HFFc6 (cell line): ENCODE measurements at regions not wholly inside any gene's neighbourhood (a gene's known extent, or its start where the extent isn't known, plus 50 kb on each side); places are given as distances from the start of the nearest gene placed in this dataset.

Source experiments
- DNase-seq: peaks from one replicate; pipeline ENCODE4 v3.0.0-alpha.2; 2018
- H3K27ac Mint-ChIP-seq: 2 replicates; pipeline ENCODE4 v1.8.0; 2020; ENCODE audit warnings: mild to moderate bottlenecking, mixed read lengths
- H3K27me3 Mint-ChIP-seq: 2 replicates; pipeline ENCODE4 v1.8.0; 2021; ENCODE audit warnings: mild to moderate bottlenecking, moderate library complexity, mixed read lengths; ENCODE audit not compliant: insufficient read depth
- H3K36me3 Mint-ChIP-seq: 2 replicates; pipeline ENCODE4 v1.8.0; 2021; ENCODE audit warnings: low read depth, mixed read lengths
- H3K4me1 Mint-ChIP-seq: 2 replicates; pipeline ENCODE4 v1.8.0; 2020; ENCODE audit warnings: low read depth, mixed read lengths
- H3K4me3 Mint-ChIP-seq: 2 replicates; pipeline ENCODE4 v1.8.0; 2020; ENCODE audit warnings: mild to moderate bottlenecking, moderate library complexity, mixed read lengths
- H3K9me3 Mint-ChIP-seq: 2 replicates; pipeline ENCODE4 v1.8.0; 2020; ENCODE audit warnings: mild to moderate bottlenecking, mixed read lengths
- CTCF ChIP-seq: fragments of 200-600 bp; sonication (generic); IDR thresholded peaks from 2 replicates; pipeline ENCODE4 v1.5.0; 2021; ENCODE audit warnings: antibody characterized with exemption, mild to moderate bottlenecking

- H3K4me1 Mint-ChIP-seq, result no peaks in the 10 kb centered on the region
- DNase-seq, result no peak
- peaks cover 8% of the 10 kb centered on the region for H3K9me3 Mint-ChIP-seq
- H3K4me3 Mint-ChIP-seq, result no peak overlapping the region
- no peak for TF ChIP-seq CTCF
- no peaks in the 10 kb centered on the region for H3K36me3 Mint-ChIP-seq
- H3K27ac Mint-ChIP-seq, result no peak overlapping the region
- no peaks in the 10 kb centered on the region for H3K27me3 Mint-ChIP-seq
Observed at GRCh38 chr3:35974872-35975271, 335.5 kb downstream of the ARPP21 start.

GRCh38 chr3:35986161-35986560, 346.8 kb downstream of the ARPP21 start:
- H3K9me3 Mint-ChIP-seq, result peaks cover 6% of the 10 kb centered on the region; the same call in 1 of the 2 replicates
- no peak overlapping the region for H3K4me3 Mint-ChIP-seq
- no peak overlapping the region for H3K27ac Mint-ChIP-seq
- no peak for DNase-seq
- no peak for TF ChIP-seq CTCF
- H3K4me1 Mint-ChIP-seq, result no peaks in the 10 kb centered on the region
- no peaks in the 10 kb centered on the region for H3K27me3 Mint-ChIP-seq
- no peaks in the 10 kb centered on the region for H3K36me3 Mint-ChIP-seq

DNA sequence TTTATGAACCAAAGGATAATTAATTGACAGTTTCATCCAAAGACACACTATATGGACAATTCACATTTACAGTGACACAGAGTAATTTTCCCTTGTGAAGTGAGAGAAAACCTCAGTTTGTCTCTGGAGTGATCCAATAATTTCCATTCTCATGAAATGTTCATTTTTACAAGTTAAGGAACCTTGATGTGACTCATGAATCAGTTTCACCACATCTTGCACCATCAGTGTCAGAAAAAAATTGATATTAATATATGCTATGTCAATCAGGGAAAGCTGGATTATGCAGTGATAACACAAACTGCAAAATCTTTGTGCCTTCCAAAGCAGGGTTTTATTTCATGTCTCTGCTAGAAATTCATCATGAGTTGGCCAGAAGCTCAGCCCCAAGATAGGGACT, 348.1 kb downstream of the ARPP21 start:
- H3K9me3 Mint-ChIP-seq, result peaks cover 6% of the 10 kb centered on the region; the same call in 1 of the 2 replicates
- TF ChIP-seq CTCF, result no peak
- no peaks in the 10 kb centered on the region for H3K36me3 Mint-ChIP-seq
- H3K4me1 Mint-ChIP-seq, result no peaks in the 10 kb centered on the region
- no peak overlapping the region for H3K27ac Mint-ChIP-seq
- no peak for DNase-seq
- no peaks in the 10 kb centered on the region for H3K27me3 Mint-ChIP-seq
- H3K4me3 Mint-ChIP-seq, result no peak overlapping the region

DNA sequence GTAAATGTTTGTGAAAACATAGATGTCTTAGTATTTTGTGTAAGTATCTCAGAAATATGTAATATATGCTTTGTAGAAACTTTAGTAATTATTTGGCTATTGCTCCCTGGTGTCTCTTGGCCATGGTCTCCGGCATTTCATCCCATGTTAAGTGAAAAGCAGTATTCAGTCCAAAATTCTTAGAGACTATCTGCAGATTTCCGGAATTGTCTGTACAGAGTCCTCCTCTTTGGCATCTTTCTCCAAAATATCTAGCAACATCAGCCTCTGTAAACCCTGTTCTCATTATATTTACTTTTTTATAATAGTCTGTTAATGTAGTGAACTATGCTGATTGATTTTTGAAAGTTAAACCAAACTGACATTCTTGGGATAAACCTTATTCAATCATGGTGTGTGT, 352.7 kb downstream of the ARPP21 start:
- H3K36me3 Mint-ChIP-seq, result no peaks in the 10 kb centered on the region
- TF ChIP-seq CTCF, result no peak
- peaks cover 25% of the 10 kb centered on the region for H3K9me3 Mint-ChIP-seq
- no peaks in the 10 kb centered on the region for H3K27me3 Mint-ChIP-seq
- no peak for DNase-seq
- no peak overlapping the region for H3K4me3 Mint-ChIP-seq
- H3K4me1 Mint-ChIP-seq, result no peaks in the 10 kb centered on the region
- no peak overlapping the region for H3K27ac Mint-ChIP-seq

- DNase-seq, result no peak
- Mint-ChIP-seq H3K9me3 (peaks cover 25% of the 10 kb centered on the region), H3K27ac (no peak overlapping the region), H3K4me3 (no peak overlapping the region), H3K27me3 (no peaks in the 10 kb centered on the region), H3K4me1 (no peaks in the 10 kb centered on the region), H3K36me3 (no peaks in the 10 kb centered on the region)
- no peak for TF ChIP-seq CTCF
Observed at GRCh38 chr3:36011791-36012190, 368.5 kb upstream of the STAC start.

- no peak overlapping the region for H3K27ac Mint-ChIP-seq
- H3K9me3 Mint-ChIP-seq, result peaks cover 25% of the 10 kb centered on the region
- no peaks in the 10 kb centered on the region for H3K36me3 Mint-ChIP-seq
- H3K4me3 Mint-ChIP-seq, result no peak overlapping the region
- DNase-seq, result no peak
- no peaks in the 10 kb centered on the region for H3K4me1 Mint-ChIP-seq
- H3K27me3 Mint-ChIP-seq, result no peaks in the 10 kb centered on the region
- TF ChIP-seq CTCF, result no peak
Observed at GRCh38 chr3:36013425-36013824, 366.9 kb upstream of the STAC start.
